ENCODE measurements at regions not wholly inside any gene's neighbourhood (a gene's known extent, or its start where the extent isn't known, plus 50 kb on each side); places are given as distances from the start of the nearest gene placed in this dataset.

DNA sequence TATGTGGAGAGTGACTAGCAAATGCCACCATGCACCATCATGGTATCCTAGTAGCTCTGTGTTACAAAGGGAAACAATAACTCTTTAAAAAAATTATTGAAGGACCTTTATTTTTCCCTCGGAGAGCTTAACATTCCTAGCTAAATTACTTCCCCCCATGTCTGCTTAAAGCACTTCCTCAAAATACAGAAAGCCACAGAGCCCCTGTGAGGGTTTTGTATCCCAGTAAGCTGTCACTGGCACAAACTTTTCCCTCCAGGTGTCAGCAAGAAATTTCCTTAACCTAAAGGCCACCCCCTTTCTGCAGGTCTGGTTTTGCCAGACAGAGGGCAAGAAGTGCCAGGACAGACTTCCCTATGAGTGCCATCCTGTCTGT lies 340.0 kb upstream of the PRDM1 start:
- H3K9me3 ChIP-seq (ENCODE audit: insufficient read depth, low read length): no peaks in the 10 kb centered on the region
- H3K36me3 ChIP-seq (ENCODE audit: insufficient read depth, insufficient read length, low read length): no peaks in the 10 kb centered on the region
- H3K9ac ChIP-seq (ENCODE audit: insufficient read length, low read depth): no peak overlapping the region
- H3K27me3 ChIP-seq (ENCODE audit: insufficient read depth, insufficient read length): no peaks in the 10 kb centered on the region
- no peak for TF ChIP-seq YY1 (IDR thresholded peaks at IDR 0.05; ENCODE audit: insufficient read depth, insufficient read length)
- no peak for TF ChIP-seq SUZ12 (IDR thresholded peaks at IDR 0.05; ENCODE audit: extremely low read depth, insufficient read depth, insufficient read length)
- no peak for TF ChIP-seq ZNF274 (IDR thresholded peaks at IDR 0.05; ENCODE audit: low read depth, low read length)
- no peak for DNase-seq (ENCODE audit: low read depth, low spot score)
- peaks cover under 1% of the 10 kb centered on the region for H3K4me1 ChIP-seq (ENCODE audit: insufficient read depth, insufficient read length)
- H3K4me3 ChIP-seq (ENCODE audit: insufficient read length, low read depth): no peak overlapping the region

DNA sequence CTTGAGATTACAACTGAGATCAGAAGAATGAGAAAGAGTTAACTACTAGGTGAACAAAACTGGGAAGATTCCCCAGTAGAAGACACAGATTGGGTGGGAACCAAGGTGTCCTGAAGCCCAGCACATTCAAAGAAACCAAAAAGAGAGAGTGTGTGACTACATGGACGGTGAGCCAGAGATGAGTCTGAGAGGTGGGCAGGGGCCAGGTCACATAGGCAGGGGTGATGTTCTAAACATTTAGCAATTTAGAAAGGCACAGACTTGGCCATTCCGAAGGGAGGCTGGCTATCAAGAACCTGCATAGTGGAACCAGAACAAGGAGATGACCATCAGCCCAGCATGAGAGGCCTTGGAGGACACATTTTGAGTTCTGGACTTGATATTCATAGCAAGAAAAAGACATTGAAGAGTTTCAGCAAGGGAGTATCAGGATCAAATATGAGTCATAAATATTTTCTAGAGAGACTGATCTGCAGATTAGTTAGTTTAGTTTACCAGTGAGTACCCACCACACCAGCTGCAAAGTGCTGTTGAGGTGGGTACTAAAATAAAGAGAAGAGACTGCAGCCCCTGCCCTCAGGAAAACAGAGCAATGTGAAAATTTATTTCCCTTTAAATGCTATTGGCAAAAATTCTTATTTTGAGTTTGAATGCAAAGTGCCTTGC lies 340.5 kb upstream of the PRDM1 start:
- H3K9ac ChIP-seq (ENCODE audit: insufficient read length, low read depth): no peak overlapping the region

DNA sequence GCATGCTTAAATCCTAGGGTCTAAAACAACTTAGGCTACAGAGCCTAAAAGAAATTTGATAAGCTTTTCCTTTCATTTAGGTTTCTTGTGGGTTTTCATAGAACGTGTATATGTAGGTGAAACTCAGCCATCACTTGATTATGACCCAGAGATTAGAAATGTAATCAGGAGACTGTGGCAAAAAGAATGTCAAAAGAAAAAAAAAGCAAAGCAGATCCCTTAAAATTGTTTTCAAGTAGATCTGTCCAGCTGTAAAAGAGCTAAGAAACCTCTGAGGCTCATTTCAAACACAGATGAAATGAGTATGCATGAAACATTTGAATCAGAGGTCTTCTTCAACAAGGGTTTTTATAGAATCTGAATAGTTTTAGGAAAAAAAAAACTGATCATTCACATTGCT lies 341.3 kb upstream of the PRDM1 start:
- DNase-seq (ENCODE audit: low read depth, low spot score): no peak
- TF ChIP-seq ZNF274 (IDR thresholded peaks at IDR 0.05; ENCODE audit: low read depth, low read length) (no peak), YY1 (IDR thresholded peaks at IDR 0.05; ENCODE audit: insufficient read depth, insufficient read length) (no peak), SUZ12 (IDR thresholded peaks at IDR 0.05; ENCODE audit: extremely low read depth, insufficient read depth, insufficient read length) (no peak)
- Histone ChIP-seq H3K27me3 (ENCODE audit: insufficient read depth, insufficient read length) (no peaks in the 10 kb centered on the region), H3K36me3 (ENCODE audit: insufficient read depth, insufficient read length, low read length) (no peaks in the 10 kb centered on the region), H3K4me3 (ENCODE audit: insufficient read length, low read depth) (no peak overlapping the region), H3K4me1 (ENCODE audit: insufficient read depth, insufficient read length) (peaks cover 3% of the 10 kb centered on the region), H3K9me3 (ENCODE audit: insufficient read depth, low read length) (no peaks in the 10 kb centered on the region), H3K9ac (ENCODE audit: insufficient read length, low read depth) (no peak overlapping the region)

More for the DNA sequence above, 340.5 kb upstream of the PRDM1 start:
- Histone ChIP-seq H3K4me3 (ENCODE audit: insufficient read length, low read depth) (no peak overlapping the region), H3K36me3 (ENCODE audit: insufficient read depth, insufficient read length, low read length) (no peaks in the 10 kb centered on the region), H3K4me1 (ENCODE audit: insufficient read depth, insufficient read length) (peaks cover 3% of the 10 kb centered on the region), H3K27me3 (ENCODE audit: insufficient read depth, insufficient read length) (no peaks in the 10 kb centered on the region), H3K9me3 (ENCODE audit: insufficient read depth, low read length) (no peaks in the 10 kb centered on the region)
- TF ChIP-seq ZNF274 (IDR thresholded peaks at IDR 0.05; ENCODE audit: low read depth, low read length) (no peak), YY1 (IDR thresholded peaks at IDR 0.05; ENCODE audit: insufficient read depth, insufficient read length) (no peak), SUZ12 (IDR thresholded peaks at IDR 0.05; ENCODE audit: extremely low read depth, insufficient read depth, insufficient read length) (no peak)
- no peak for DNase-seq (ENCODE audit: low read depth, low spot score)

DNA sequence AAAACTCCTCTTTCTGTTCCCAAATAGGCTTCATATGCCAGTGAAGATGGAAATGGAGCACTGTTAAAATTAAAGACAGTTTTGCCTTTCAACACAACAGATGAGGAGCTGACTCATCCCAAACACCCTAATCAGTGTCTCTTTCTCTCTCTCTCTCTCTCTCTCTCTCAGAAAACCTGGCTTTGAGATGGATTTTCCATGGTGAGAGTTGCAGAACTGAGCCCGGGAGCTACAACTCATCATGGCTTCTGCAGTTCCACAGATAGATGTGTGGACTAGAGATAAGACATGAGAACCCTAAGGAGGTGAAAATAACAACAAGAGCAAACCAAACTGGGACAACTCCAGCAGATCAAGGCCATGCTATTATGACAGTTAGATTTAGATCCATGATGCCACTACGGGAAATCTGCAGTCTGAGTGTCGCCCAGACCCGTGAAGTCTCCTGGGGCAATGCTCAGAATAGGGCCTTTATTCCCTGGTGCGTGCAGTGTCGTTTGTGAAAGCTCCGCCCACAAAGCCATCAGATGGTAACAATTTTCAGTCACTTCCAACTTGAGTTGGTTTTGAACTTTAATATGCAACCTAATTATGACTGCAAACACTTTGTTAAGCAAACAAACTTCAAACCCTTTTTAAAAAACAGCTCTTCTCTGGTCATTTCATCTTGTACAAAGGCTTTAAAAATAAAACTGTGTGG lies 338.2 kb upstream of the PREP start:
- no peak overlapping the region for H3K4me3 ChIP-seq (ENCODE audit: insufficient read length, low read depth)
- H3K27me3 ChIP-seq (ENCODE audit: insufficient read depth, insufficient read length): no peaks in the 10 kb centered on the region
- TF ChIP-seq YY1 (IDR thresholded peaks at IDR 0.05; ENCODE audit: insufficient read depth, insufficient read length): no peak
- no peak for TF ChIP-seq SUZ12 (IDR thresholded peaks at IDR 0.05; ENCODE audit: extremely low read depth, insufficient read depth, insufficient read length)
- no peak for TF ChIP-seq ZNF274 (IDR thresholded peaks at IDR 0.05; ENCODE audit: low read depth, low read length)
- H3K9ac ChIP-seq (ENCODE audit: insufficient read length, low read depth): no peak overlapping the region
- DNase-seq (ENCODE audit: low read depth, low spot score): no peak
- H3K9me3 ChIP-seq (ENCODE audit: insufficient read depth, low read length): no peaks in the 10 kb centered on the region
- H3K36me3 ChIP-seq (ENCODE audit: insufficient read depth, insufficient read length, low read length): no peaks in the 10 kb centered on the region
- H3K4me1 ChIP-seq (ENCODE audit: insufficient read depth, insufficient read length): peaks cover 3% of the 10 kb centered on the region

DNA sequence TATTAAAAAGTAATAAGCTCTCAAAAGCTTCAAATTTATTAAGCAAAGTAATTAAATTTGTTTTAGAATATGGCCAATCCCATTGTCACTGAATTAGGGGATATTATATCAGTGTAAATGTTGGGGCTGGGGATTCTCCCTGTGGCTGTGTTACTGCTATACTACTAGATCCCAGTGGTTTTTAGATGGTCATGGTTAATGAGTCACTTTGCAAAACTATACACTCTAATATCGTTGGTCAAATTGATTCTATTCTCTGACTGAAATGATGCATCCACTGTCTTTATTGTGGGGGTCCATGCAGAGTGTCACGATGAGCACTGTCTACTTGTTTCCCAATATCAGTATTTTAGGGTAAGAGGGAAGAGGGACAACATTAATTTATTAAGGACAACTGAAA lies 336.9 kb upstream of the PREP start:
- no peak for TF ChIP-seq SUZ12 (IDR thresholded peaks at IDR 0.05; ENCODE audit: extremely low read depth, insufficient read depth, insufficient read length)
- Histone ChIP-seq H3K36me3 (ENCODE audit: insufficient read depth, insufficient read length, low read length) (no peaks in the 10 kb centered on the region), H3K9ac (ENCODE audit: insufficient read length, low read depth) (no peak overlapping the region), H3K27me3 (ENCODE audit: insufficient read depth, insufficient read length) (no peaks in the 10 kb centered on the region), H3K9me3 (ENCODE audit: insufficient read depth, low read length) (no peaks in the 10 kb centered on the region), H3K4me1 (ENCODE audit: insufficient read depth, insufficient read length) (peaks cover 3% of the 10 kb centered on the region), H3K4me3 (ENCODE audit: insufficient read length, low read depth) (no peak overlapping the region)
- DNase-seq (ENCODE audit: low read depth, low spot score): no peak

DNA sequence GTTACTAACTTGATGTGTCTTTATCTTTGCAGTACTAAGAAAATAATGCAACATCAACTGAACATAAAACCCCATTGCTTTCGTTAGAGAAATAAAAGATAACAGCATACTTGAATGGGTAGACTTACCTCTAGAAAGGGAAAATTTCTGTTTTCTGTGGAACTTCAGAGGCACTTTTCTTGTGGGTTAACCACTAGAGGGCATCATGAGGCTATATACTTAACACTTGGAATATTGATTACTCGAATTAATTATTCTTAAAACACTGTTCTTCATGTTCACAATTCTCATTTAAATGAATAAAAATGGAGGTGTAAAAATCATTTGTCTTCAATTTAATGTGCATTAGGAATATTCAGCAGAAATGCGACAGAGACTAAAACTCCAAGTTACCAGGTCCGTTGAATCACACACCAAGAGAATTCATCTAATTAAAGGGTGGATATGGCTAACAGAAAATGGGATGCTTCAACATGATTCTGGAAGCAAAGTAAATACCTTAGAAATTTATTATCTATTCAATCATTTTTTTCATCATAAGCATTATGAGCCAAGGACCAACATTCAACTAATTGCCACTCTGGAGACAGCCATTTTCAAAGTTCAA lies 330.8 kb upstream of the PREP start:
- no peaks in the 10 kb centered on the region for H3K4me1 ChIP-seq (ENCODE audit: insufficient read depth, insufficient read length)
- H3K4me3 ChIP-seq (ENCODE audit: insufficient read length, low read depth): no peak overlapping the region
- H3K9me3 ChIP-seq (ENCODE audit: insufficient read depth, low read length): no peaks in the 10 kb centered on the region; the same call in 1 of the 2 replicates
- no peak for DNase-seq (ENCODE audit: low read depth, low spot score)
- no peaks in the 10 kb centered on the region for H3K27me3 ChIP-seq (ENCODE audit: insufficient read depth, insufficient read length)
- no peak overlapping the region for H3K9ac ChIP-seq (ENCODE audit: insufficient read length, low read depth)
- H3K36me3 ChIP-seq (ENCODE audit: insufficient read depth, insufficient read length, low read length): no peaks in the 10 kb centered on the region
- TF ChIP-seq YY1 (IDR thresholded peaks at IDR 0.05; ENCODE audit: insufficient read depth, insufficient read length) (no peak), SUZ12 (IDR thresholded peaks at IDR 0.05; ENCODE audit: extremely low read depth, insufficient read depth, insufficient read length) (no peak), ZNF274 (IDR thresholded peaks at IDR 0.05; ENCODE audit: low read depth, low read length) (no peak)

DNA sequence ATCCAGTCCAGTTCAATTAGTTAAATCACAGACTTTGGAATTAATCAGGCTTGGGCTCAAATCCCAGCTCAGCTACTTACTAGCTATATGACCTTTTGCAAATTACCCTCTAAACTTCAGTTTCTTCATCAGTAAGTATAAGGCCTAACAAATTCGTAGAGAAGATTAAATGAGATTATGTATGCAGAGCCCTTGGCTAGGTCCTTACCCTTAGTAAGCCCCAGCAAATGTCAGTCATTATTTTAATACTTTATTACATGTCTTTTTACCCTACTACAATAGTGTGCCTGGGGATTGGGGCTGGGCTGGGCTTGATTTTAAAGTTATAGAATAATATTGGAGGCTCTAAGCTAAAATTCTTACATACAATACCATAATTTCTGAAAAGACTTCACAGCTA lies 326.1 kb upstream of the PREP start:
- H3K9ac ChIP-seq (ENCODE audit: insufficient read length, low read depth): no peak overlapping the region
- TF ChIP-seq YY1 (IDR thresholded peaks at IDR 0.05; ENCODE audit: insufficient read depth, insufficient read length): no peak
- TF ChIP-seq SUZ12 (IDR thresholded peaks at IDR 0.05; ENCODE audit: extremely low read depth, insufficient read depth, insufficient read length): no peak
- no peak for TF ChIP-seq ZNF274 (IDR thresholded peaks at IDR 0.05; ENCODE audit: low read depth, low read length)
- no peak for DNase-seq (ENCODE audit: low read depth, low spot score)

More for the DNA sequence above, 326.1 kb upstream of the PREP start:
- Histone ChIP-seq H3K4me1 (ENCODE audit: insufficient read depth, insufficient read length) (no peaks in the 10 kb centered on the region), H3K4me3 (ENCODE audit: insufficient read length, low read depth) (no peak overlapping the region), H3K36me3 (ENCODE audit: insufficient read depth, insufficient read length, low read length) (no peaks in the 10 kb centered on the region), H3K27me3 (ENCODE audit: insufficient read depth, insufficient read length) (no peaks in the 10 kb centered on the region), H3K9me3 (ENCODE audit: insufficient read depth, low read length) (no peaks in the 10 kb centered on the region; the same call in 1 of the 2 replicates)
